SK-N-SH (cell line): ENCODE measurements at regions not wholly inside any gene's neighbourhood (a gene's known extent, or its start where the extent isn't known, plus 50 kb on each side); places are given as distances from the start of the nearest gene placed in this dataset.
A peak's percentile ranks its signal among the peaks of the same experiment; 100 is the strongest.

Source experiments
- CTCF ChIA-PET: fragments of 300-600, 350-600 bp; formaldehyde crosslinking; extraction: SDS; loops from one replicate; lab custom pipeline; 2021; lab: Yijun Ruan, JAX
- POLR2A ChIA-PET: fragments of 350-600 bp; sonication (Branson Sonifier 250); formaldehyde crosslinking; extraction: SDS; loops from one replicate; lab custom pipeline; 2020; ENCODE audit warnings: antibody characterized with exemption, inconsistent platforms; lab: Yijun Ruan, JAX
- DNase-seq: peaks from one replicate; pipeline ENCODE4 v3.0.0; 2012
- H2AFZ ChIP-seq: fragments of 200-600 bp; sonication (generic); 2 replicates; pipeline ENCODE4 v1.8.1; 2016; ENCODE audit warnings: antibody characterized with exemption, mild to moderate bottlenecking, low read depth
- H3F3A ChIP-seq: fragments of 200-600 bp; sonication (generic); replicated peaks from 2 replicates; pipeline ENCODE3; 2016; ENCODE audit warnings: antibody characterized with exemption, mild to moderate bottlenecking; ENCODE audit not compliant: insufficient read depth
- H3K27ac ChIP-seq, 2 experiments: fragments of 200-500 bp in 1 of 2; fragments of 200-600 bp in 1 of 2; sonication (Bioruptor generic) in 1 of 2; sonication (generic), shearing (Covaris generic) in 1 of 2; 2 replicates each; pipeline versions ENCODE4 v1.5.1 to v1.6.1; 2014 to 2016; ENCODE audit warnings: low read depth in 2 of 2, inconsistent platforms in 1 of 2, low read length in 1 of 2, mild to moderate bottlenecking in 1 of 2, mixed read lengths in 1 of 2
- H3K27me3 ChIP-seq: fragments of 200-600 bp; sonication (generic), shearing (Covaris generic); 2 replicates; pipeline ENCODE4 v1.6.1; 2016; ENCODE audit warnings: mixed run types; ENCODE audit not compliant: insufficient read depth
- H3K36me3 ChIP-seq, 2 experiments: fragments of 200-500 bp in 1 of 2; fragments of 200-600 bp in 1 of 2; sonication (Bioruptor generic) in 1 of 2; sonication (generic) in 1 of 2; replicated peaks in 1 of 2; 2 replicates each; pipeline versions ENCODE3 to v1.5.1; 2014 to 2016; ENCODE audit warnings: low read length in 1 of 2, mild to moderate bottlenecking in 1 of 2; ENCODE audit not compliant: insufficient read depth in 2 of 2, control insufficient read depth in 1 of 2
- H3K4me1 ChIP-seq, 2 experiments: fragments of 200-500 bp in 1 of 2; fragments of 200-600 bp in 1 of 2; sonication (Bioruptor generic) in 1 of 2; sonication (generic), shearing (Covaris generic) in 1 of 2; 2 replicates each; pipeline versions ENCODE4 v1.5.1 to v1.6.1; 2014 to 2016; ENCODE audit warnings: low read depth in 1 of 2, low read length in 1 of 2, mixed run types in 1 of 2; ENCODE audit not compliant: insufficient read depth in 2 of 2, control insufficient read depth in 1 of 2
- H3K4me2 ChIP-seq: fragments of 200-600 bp; sonication (generic), shearing (Covaris generic); 2 replicates; pipeline ENCODE4 v1.6.1; 2017; ENCODE audit warnings: mixed run types
- H3K4me3 ChIP-seq, 2 experiments: fragments of 200-500 bp in 1 of 2; fragments of 200-600 bp in 1 of 2; sonication (Bioruptor generic) in 1 of 2; sonication (generic), shearing (Covaris generic) in 1 of 2; 2 replicates each; pipeline versions ENCODE4 v1.5.1 to v1.8.1; 2014 to 2016; ENCODE audit warnings: low read depth in 2 of 2, inconsistent platforms in 1 of 2, low read length in 1 of 2, mild to moderate bottlenecking in 1 of 2, mixed read lengths in 1 of 2, moderate library complexity in 1 of 2
- H3K79me2 ChIP-seq: fragments of 200-600 bp; sonication (generic); 2 replicates; pipeline ENCODE4 v1.8.1; 2017; ENCODE audit warnings: mild to moderate bottlenecking; ENCODE audit not compliant: insufficient read depth
- H3K9ac ChIP-seq: fragments of 200-600 bp; sonication (generic); 2 replicates; pipeline ENCODE4 v1.6.1; 2017; ENCODE audit warnings: mixed run types
- H3K9me2 ChIP-seq: fragments of 200-600 bp; sonication (generic); 2 replicates; pipeline ENCODE4 v1.6.1; 2017; ENCODE audit warnings: mixed run types
- H3K9me3 ChIP-seq: fragments of 200-600 bp; sonication (generic); 2 replicates; pipeline ENCODE4 v1.6.1; 2017; ENCODE audit warnings: mixed run types, mild to moderate bottlenecking, moderate library complexity
- H4K20me1 ChIP-seq: fragments of 200-600 bp; sonication (generic); 2 replicates; pipeline ENCODE4 v1.6.1; 2017; ENCODE audit warnings: mild to moderate bottlenecking, mixed run types; ENCODE audit not compliant: insufficient read depth
- CTCF ChIP-seq: fragments of 200-600 bp; sonication (generic); IDR thresholded peaks from 2 replicates; pipeline ENCODE4 v1.6.1; 2017; ENCODE audit warnings: antibody characterized with exemption, mild to moderate bottlenecking, moderate library complexity
- PBX3 ChIP-seq: IDR thresholded peaks from 2 replicates; pipeline ENCODE4; 2012
- REST ChIP-seq: IDR thresholded peaks from 2 replicates; pipeline ENCODE4 v1.6.1; 2012; ENCODE audit warnings: mild to moderate bottlenecking, low read depth, low read length, moderate library complexity
- RXRA ChIP-seq: IDR thresholded peaks from 2 replicates; pipeline ENCODE4 v1.4.0; 2012; ENCODE audit warnings: low read depth, mild to moderate bottlenecking, borderline replicate concordance
- SIN3A ChIP-seq: IDR thresholded peaks from 2 replicates; pipeline ENCODE4 v1.6.1; 2012; ENCODE audit warnings: low read depth, mild to moderate bottlenecking, low read length, moderate library complexity, borderline replicate concordance
- TAF1 ChIP-seq: IDR thresholded peaks from 2 replicates; pipeline ENCODE4 v1.6.1; 2012; ENCODE audit warnings: low read depth, mild to moderate bottlenecking, low read length, moderate library complexity, borderline replicate concordance
- YY1 ChIP-seq: IDR thresholded peaks from 2 replicates; pipeline ENCODE4 v1.4.0; 2012; ENCODE audit warnings: low read depth, mild to moderate bottlenecking
- WGBS: methylation state at CpG from one replicate; pipeline ENCODE4 v1.1.6; 2017; ENCODE audit warnings: low lambda C conversion rate; 5-methylcytosine and 5-hydroxymethylcytosine counted together

GRCh38 chr3:83233715-83234114, 1472.3 kb upstream of the GBE1 start:
- ChIA-PET CTCF (interaction anchor here (0.8 kb wide), 1 partner anchor 63 kb away, joined by 3 read pairs; no protein-coding TSS in a partner anchor), POLR2A (no interaction called here)
- WGBS = 12% methylated on average over 6 of the region's 6 CpGs
- Histone ChIP-seq H3K4me1 (no peaks in the 10 kb centered on the region), H4K20me1 (no peaks in the 10 kb centered on the region), H3K79me2 (no peaks in the 10 kb centered on the region), H3K27ac (no peak overlapping the region), H3K9ac (no peak overlapping the region), H3K9me2 (no peaks in the 10 kb centered on the region), H3F3A (no peaks in the 10 kb centered on the region), H3K4me3 (no peak overlapping the region), H3K27me3 (no peaks in the 10 kb centered on the region), H3K4me2 (no peak overlapping the region), H3K9me3 (no peaks in the 10 kb centered on the region), H3K36me3 (no peaks in the 10 kb centered on the region), H2AFZ (no peak overlapping the region)
- TF ChIP-seq CTCF = peak; percentile 28; the same call in 1 of the 2 replicates
- no peak for TF ChIP-seq SIN3A
- no peak for DNase-seq

GRCh38 chr3:83230841-83231240, 1469.4 kb upstream of the GBE1 start:
- ChIA-PET CTCF (interaction anchor here (0.6 kb wide), 1 partner anchor 13 kb away, joined by 3 read pairs; no protein-coding TSS in a partner anchor), POLR2A (no interaction called here)
- no peak overlapping the region for H3K27ac ChIP-seq
- H2AFZ ChIP-seq = no peak overlapping the region
- H3K36me3 ChIP-seq = no peaks in the 10 kb centered on the region
- no peaks in the 10 kb centered on the region for H3F3A ChIP-seq
- no peak for DNase-seq
- no peak overlapping the region for H3K9ac ChIP-seq
- no peak overlapping the region for H3K4me3 ChIP-seq
- H4K20me1 ChIP-seq = no peaks in the 10 kb centered on the region
- no peaks in the 10 kb centered on the region for H3K4me1 ChIP-seq
- H3K9me2 ChIP-seq = no peaks in the 10 kb centered on the region
- H3K27me3 ChIP-seq = no peaks in the 10 kb centered on the region
- no peaks in the 10 kb centered on the region for H3K79me2 ChIP-seq
- no peak overlapping the region for H3K4me2 ChIP-seq
- TF ChIP-seq RXRA (no peak), TAF1 (no peak), REST (no peak), PBX3 (no peak), CTCF (no peak), YY1 (no peak)
- no peaks in the 10 kb centered on the region for H3K9me3 ChIP-seq
- WGBS = 2% methylated on average over 3 of the region's 3 CpGs
